ENCODE measurements at regions not wholly inside any gene's neighbourhood (a gene's known extent, or its start where the extent isn't known, plus 50 kb on each side); places are given as distances from the start of the nearest gene placed in this dataset.

DNA sequence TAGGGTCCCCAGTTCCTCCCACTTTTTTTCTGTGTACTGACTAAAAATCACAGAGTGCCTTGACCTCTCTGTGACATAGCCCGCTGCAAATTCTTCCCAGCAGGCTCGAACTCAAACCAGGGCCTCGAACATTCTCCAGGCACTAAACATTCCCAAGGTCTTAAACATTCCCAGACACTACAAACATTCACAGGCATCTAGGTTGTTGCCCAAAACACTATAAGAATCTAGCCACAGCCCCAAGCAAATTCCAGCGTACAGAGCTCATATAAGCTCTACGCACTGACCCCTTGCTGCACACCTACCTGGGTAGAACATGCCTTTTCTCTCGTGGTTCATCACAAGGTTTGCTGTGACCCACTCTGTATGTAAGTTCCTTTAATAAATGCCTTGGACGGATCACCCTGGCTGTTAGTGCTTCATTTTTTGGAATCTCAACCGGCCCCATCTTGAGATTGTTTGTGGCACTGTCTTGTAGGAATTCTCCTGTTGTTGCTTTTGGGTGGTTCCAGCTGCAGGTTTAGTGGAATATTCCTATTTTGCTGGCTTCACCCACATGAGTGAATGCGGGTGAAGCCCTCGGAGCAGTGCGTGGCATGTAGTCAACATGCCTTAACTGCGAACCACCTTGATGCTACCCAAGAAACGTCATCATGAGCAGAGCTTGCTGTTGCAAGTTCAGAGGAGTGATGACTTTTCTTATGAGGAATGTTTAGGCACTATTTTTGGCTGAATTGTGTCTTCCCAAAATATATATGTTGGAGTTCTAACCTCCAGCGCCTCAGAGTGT lies 230.0 kb downstream of the HS3ST1 start:
- intact Hi-C loops (cut with DNase I) = no loop called here

GRCh38 chr4:11197631-11198341 lies 230.9 kb downstream of the HS3ST1 start:
- DNase-seq = no peak

More for the DNA sequence above, 230.0 kb downstream of the HS3ST1 start:
- DNase-seq = no peak

DNA sequence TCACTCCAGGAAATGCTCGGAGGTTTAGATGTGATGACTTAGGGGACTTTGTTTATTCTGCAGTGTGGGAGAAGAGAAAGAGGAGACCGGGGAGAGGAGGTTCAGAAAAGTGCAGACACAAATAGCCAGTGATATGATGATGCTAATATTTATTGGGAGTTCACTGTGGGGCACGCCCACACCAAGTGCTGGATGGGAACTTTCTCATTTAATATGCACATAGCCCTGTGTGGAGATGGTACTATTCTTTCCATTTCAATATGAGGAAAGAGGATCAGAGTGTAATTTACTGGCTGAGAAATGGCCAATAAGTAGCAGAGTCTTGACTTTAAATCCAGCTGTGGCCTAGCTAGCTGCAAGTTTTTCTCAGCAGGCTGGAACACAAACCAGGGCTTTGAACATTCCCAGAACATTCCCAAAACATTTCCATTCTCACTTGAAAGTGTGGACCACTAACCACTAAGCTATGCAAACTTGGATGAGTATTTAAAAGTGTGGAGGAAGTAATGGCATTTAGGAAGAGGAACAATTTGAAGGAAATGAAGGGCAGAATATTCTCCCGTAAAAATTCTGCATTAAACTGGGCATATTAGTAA lies 231.7 kb downstream of the HS3ST1 start:
- intact Hi-C loops (cut with DNase I) = no loop called here
- no peak for DNase-seq

More at GRCh38 chr4:11197631-11198341, 230.9 kb downstream of the HS3ST1 start:
- intact Hi-C loops (cut with DNase I) = no loop called here

GRCh38 chr4:11194431-11194830 lies 234.3 kb downstream of the HS3ST1 start:
- no peak for DNase-seq
- intact Hi-C loops (cut with DNase I) = no loop called here

GRCh38 chr4:11189756-11190155 lies 238.9 kb downstream of the HS3ST1 start:
- DNase-seq = no peak
- intact Hi-C loops (cut with DNase I) = no loop called here

DNA sequence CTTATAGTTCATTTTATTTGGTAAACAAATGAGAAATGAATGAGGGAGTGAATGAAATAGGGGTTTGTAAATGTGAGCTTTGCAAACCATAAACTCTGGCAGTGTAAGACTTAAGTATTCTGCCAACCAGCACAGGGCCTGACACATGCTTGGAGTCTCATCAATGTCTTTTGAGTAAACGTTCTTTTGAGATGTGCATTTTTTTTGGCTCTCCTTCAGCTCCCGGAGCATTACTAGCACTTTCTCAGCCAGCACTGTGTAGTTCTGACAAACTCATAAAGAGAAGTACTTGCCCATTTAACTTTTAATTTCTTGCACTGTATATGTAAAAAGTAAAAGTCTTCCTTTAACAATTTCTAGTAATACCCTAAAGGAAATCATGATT lies 245.3 kb downstream of the HS3ST1 start:
- no peak for DNase-seq
- intact Hi-C loops (cut with DNase I) = no loop called here

GRCh38 chr4:11182586-11183355 lies 245.9 kb downstream of the HS3ST1 start:
- no peak for DNase-seq
- intact Hi-C loops (cut with DNase I) = no loop called here

DNA sequence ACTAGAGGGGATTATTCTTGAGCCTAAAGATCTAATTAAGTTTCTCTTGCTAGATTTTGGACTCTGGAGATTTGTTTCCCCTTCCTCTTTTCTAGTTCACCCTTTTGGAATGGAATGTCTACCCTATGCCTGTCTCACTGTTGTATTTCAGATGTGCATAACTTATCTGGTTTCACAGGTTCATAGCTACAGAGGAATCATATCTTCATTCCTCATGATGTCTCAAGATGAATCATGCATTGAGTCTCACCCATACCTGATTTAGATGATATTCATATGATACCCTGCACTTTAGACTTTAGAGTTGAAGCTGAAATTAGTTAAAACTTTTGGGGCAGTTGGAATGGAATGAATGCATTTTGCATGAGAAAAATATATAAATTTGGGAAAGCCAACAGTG lies 246.7 kb downstream of the HS3ST1 start:
- DNase-seq = no peak
- intact Hi-C loops (cut with DNase I) = no loop called here

GRCh38 chr4:11179796-11180195 lies 248.9 kb downstream of the HS3ST1 start:
- DNase-seq = no peak
- intact Hi-C loops (cut with DNase I) = no loop called here

DNA sequence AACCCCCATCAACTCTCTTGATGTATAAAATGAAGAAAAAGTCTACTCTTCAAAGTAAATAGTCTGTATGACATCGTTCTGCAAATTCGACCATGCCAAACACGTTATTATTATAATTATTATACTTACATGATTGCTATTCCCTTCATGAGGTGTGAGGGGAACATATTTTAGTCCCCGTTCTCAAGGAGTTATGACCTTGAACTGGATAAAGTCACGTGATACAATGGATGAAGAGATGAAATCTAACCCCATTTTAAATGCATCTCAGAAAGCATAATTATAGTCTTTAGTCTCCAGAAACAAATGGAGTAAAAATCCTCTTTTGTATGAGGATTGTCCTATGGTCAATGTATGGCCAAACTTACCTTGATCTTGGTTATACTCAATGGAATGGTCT lies 250.3 kb downstream of the HS3ST1 start:
- DNase-seq = no peak
- intact Hi-C loops (cut with DNase I) = no loop called here

DNA sequence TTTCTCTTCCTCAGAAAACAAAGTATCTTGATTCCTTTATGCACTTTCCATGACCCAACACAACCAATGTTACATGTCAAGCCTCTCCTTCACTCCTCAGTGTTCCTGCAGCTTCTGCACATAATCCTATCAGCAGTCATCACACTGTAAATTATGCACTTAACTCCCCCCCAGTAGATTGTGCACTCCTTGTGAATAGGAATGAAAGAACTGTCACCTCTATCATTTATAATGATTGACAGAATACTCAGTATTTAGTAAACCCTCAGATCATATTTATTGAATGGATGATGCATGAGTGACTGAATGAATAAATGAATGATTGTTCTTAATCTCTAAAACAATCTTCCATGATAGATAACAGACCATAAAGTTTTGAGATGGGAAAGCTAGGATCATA lies 253.3 kb downstream of the HS3ST1 start:
- intact Hi-C loops (cut with DNase I) = no loop called here
- DNase-seq = no peak

DNA sequence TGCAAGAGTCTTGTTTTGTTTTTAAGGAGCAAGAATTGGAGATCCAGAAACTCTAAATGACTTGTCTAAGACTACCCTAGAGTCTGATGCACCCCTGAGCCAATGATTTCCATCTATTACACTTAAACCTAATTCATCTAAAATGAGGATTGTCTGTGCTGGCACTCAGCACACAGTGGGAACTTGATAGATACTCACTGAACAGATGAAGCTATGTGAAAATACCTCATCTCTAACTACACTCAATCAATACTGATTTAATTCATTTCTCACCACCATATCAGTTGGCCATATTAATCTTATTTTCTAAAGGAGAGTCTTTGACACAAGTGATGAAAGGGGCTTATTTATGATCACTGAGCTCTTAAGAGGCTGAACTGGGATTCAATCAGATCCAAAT lies 262.1 kb downstream of the HS3ST1 start:
- no peak for DNase-seq
- intact Hi-C loops (cut with DNase I) = no loop called here

DNA sequence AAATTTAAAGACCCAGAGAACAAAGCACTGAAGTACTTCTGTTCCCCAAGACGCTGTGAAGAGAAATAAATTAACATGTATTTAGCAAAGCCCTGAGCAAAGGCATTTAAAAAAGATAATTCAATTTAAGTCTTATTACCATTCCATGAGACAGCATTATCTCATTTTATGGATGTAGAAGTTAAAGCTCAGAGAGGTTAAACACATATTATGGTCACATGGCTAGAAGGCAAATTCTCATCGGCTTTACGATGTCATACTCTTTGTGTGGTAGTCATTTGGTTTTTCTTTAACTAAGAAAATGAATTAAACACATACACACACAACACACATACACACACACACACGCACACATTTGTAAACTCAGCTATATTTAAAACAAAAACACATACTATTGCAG lies 262.7 kb downstream of the HS3ST1 start:
- intact Hi-C loops (cut with DNase I) = no loop called here
- no peak for DNase-seq

DNA sequence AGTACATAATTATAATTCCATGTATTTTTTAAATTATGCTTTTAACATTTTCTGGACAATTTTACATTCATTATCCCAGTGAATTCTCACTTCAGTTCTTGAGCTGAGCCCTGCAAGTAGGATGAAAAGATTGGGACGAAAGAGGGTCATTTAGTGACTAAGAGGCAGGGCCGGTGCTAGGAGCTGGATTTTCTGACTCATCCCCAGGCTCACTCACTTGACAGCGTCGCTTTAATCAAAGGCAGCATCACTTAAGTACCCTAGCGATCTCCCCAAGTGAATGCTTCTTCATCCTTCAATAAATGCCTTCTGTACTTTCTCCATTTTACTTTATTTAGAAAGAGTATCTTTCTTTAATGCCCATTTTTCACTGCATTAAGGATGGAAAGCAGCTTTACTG lies 263.6 kb downstream of the HS3ST1 start:
- intact Hi-C loops (cut with DNase I) = no loop called here
- DNase-seq = no peak

DNA sequence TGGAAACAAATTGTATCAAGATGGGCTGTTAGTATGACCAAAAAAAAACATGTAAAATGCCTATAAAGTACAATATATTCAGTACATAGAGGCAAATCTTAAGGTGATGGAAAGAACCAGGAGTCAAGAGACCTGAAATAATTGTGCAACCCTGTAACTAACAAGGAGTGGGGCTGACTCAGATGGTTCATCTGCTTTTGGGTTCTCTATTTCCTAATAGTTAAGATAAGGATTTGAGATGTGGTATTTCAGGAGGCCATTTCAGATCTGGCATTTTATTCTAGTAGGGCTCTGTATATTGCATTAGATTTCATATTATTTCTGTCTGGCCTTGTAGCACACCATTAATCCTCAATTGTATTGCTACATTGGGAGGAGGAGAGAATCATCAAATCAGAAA lies 268.4 kb downstream of the HS3ST1 start:
- DNase-seq = no peak
- intact Hi-C loops (cut with DNase I) = no loop called here

- intact Hi-C loops (cut with DNase I) = no loop called here
- DNase-seq = no peak
These were observed 269.7 kb downstream of the HS3ST1 start for GRCh38 chr4:11158971-11159370.

DNA sequence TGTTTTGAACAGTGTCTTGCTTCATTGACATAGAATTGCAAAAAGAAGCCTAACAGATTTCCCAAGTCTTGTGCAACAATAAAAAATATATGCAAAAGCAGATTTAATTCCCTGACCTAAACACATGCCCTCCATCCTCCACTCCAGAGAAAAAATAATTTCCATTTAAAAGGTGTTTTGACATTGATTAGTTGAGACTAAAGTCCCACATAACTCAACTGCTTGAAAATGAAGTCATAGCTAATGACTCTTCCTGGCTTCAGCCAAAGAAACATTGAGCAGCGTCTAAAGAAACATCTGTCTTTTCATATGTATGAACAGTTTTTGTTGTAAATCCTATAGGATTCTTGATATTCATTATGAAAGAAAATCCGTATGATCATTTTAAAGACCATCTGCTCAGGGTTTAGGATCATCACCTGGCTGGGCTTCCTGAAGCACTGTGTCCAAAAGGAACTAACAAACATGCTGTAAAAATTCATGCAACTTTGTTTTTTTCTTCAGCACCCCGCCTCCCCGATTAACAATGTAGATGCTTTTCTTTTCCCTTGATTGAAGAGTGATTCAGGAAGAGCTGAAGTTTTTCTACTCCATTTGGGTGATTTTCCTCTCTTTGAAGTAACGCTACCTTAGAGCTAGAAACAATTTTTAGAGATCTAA lies 273.4 kb downstream of the HS3ST1 start:
- intact Hi-C loops (cut with DNase I) = no loop called here
- DNase-seq = no peak

DNA sequence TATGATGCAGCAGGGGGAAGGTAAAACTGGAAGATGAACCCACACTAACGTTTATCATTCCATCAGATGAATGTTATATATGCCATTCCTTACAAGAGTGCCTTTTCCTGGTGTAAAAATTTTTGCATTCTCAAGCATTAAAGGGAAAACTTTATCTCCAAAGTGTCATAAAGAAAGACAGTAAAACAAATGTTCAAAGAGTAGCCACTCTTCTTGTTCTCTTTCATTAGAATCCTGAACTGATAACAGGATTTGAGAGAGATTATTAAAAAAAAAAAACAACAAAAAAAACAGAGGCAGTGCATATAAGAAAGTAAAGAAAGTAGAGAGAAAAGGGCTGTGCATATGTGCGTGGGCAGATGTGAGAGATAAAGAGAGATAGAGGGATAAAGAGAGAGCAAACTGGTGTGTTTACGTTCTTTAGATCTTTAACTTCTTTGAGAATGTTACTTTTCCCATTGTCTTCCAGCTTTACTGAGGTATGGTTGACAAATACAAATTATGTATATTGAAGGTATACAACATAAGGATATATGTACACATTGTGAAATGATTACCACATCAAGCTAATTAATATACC lies 275.4 kb downstream of the HS3ST1 start:
- DNase-seq = no peak
- intact Hi-C loops (cut with DNase I) = no loop called here

DNA sequence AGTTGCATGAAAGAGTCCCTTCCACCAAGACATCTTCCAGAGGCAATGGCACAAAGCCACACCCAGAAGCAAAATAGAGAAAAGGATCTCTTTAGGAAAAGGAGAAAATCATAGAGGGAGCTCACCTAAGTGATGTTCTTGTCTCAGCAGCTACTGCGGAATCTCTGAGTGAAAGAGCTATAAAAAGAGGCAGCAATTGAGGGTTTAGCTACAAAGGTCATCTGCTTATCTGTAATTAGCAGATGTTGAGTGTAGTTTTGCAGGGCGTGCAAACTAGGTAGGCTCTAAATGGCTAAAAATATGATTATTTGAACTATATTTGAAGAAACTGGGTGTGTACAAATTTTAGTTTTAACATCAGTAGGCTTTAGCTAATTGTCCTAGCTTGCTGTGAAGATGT lies 276.0 kb downstream of the HS3ST1 start:
- DNase-seq = no peak
- intact Hi-C loops (cut with DNase I) = no loop called here
